ENCODE measurements at regions not wholly inside any gene's neighbourhood (a gene's known extent, or its start where the extent isn't known, plus 50 kb on each side); places are given as distances from the start of the nearest gene placed in this dataset.
A peak's percentile ranks its signal among the peaks of the same experiment; 100 is the strongest.

GRCh38 chr2:150587547-150588505 lies 100.4 kb upstream of the RND3 start:
- TF ChIP-seq ZFP30 (CRISPR knock-in tag; IDR thresholded peaks at IDR 0.05) (no peak), CSDC2 (CRISPR knock-in tag; IDR thresholded peaks at IDR 0.05) (no peak), ZFP3 (CRISPR knock-in tag; IDR thresholded peaks at IDR 0.05) (no peak), SNAI2 (CRISPR knock-in tag; IDR thresholded peaks at IDR 0.05) (no peak), OSR1 (CRISPR knock-in tag; IDR thresholded peaks at IDR 0.05) (no peak), ESRRG (CRISPR knock-in tag; IDR thresholded peaks at IDR 0.05) (no peak)
- TF ChIP-seq, protein P1, sequence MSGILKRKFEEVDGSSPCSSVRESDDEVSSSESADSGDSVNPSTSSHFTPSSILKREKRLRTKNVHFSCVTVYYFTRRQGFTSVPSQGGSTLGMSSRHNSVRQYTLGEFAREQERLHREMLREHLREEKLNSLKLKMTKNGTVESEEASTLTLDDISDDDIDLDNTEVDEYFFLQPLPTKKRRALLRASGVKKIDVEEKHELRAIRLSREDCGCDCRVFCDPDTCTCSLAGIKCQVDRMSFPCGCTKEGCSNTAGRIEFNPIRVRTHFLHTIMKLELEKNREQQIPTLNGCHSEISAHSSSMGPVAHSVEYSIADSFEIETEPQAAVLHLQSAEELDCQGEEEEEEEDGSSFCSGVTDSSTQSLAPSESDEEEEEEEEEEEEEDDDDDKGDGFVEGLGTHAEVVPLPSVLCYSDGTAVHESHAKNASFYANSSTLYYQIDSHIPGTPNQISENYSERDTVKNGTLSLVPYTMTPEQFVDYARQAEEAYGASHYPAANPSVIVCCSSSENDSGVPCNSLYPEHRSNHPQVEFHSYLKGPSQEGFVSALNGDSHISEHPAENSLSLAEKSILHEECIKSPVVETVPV (CRISPR knock-in tag; IDR thresholded peaks at IDR 0.05): no peak

DNA sequence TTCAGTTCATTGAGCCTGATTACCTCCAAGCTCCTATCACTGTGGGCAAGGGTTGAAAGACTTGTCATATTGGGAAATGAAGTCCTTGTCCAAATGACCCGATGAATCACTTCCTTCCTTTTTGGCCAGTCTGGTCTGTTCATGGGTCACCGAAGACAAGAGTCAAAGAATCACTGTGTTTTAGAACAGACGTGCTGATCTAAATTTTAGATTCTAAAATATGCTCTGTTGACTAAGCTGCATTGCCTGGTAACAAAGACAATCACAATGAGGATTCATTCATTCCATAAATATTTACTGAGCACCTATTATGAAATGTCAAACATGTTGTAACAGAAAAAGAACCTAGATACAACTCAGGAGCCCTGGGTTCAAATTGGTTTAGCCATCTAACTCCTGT lies 99.4 kb upstream of the RND3 start:
- ATAC-seq: peak; percentile 52; the same call in 2 of the 3 replicates
- TF ChIP-seq, protein P1 (CRISPR knock-in tag; IDR thresholded peaks at IDR 0.05): no peak
- TF ChIP-seq SNAI2 (CRISPR knock-in tag; IDR thresholded peaks at IDR 0.05) (no peak), ZNF8 (CRISPR knock-in tag; IDR thresholded peaks at IDR 0.05) (no peak), PATZ1 (CRISPR knock-in tag; IDR thresholded peaks at IDR 0.05; ENCODE audit: borderline replicate concordance) (no peak), ZFP3 (CRISPR knock-in tag; IDR thresholded peaks at IDR 0.05) (no peak), RARB (CRISPR knock-in tag; IDR thresholded peaks at IDR 0.05) (no peak), CSDC2 (CRISPR knock-in tag; IDR thresholded peaks at IDR 0.05) (no peak), ZNF565 (CRISPR knock-in tag; conservative IDR thresholded peaks at IDR 0.05; ENCODE audit: low read depth) (no peak), ESRRG (CRISPR knock-in tag; IDR thresholded peaks at IDR 0.05) (no peak), ISL1 (CRISPR knock-in tag; IDR thresholded peaks at IDR 0.05) (no peak), ARNTL (CRISPR knock-in tag; IDR thresholded peaks at IDR 0.05; ENCODE audit: borderline replicate concordance, low read depth) (no peak)
- TF ChIP-seq, protein P2, sequence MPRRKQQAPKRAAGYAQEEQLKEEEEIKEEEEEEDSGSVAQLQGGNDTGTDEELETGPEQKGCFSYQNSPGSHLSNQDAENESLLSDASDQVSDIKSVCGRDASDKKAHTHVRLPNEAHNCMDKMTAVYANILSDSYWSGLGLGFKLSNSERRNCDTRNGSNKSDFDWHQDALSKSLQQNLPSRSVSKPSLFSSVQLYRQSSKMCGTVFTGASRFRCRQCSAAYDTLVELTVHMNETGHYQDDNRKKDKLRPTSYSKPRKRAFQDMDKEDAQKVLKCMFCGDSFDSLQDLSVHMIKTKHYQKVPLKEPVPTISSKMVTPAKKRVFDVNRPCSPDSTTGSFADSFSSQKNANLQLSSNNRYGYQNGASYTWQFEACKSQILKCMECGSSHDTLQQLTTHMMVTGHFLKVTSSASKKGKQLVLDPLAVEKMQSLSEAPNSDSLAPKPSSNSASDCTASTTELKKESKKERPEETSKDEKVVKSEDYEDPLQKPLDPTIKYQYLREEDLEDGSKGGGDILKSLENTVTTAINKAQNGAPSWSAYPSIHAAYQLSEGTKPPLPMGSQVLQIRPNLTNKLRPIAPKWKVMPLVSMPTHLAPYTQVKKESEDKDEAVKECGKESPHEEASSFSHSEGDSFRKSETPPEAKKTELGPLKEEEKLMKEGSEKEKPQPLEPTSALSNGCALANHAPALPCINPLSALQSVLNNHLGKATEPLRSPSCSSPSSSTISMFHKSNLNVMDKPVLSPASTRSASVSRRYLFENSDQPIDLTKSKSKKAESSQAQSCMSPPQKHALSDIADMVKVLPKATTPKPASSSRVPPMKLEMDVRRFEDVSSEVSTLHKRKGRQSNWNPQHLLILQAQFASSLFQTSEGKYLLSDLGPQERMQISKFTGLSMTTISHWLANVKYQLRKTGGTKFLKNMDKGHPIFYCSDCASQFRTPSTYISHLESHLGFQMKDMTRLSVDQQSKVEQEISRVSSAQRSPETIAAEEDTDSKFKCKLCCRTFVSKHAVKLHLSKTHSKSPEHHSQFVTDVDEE (CRISPR knock-in tag; IDR thresholded peaks at IDR 0.05): no peak

More at GRCh38 chr2:150587547-150588505, 100.4 kb upstream of the RND3 start:
- peak; percentile 69 for ATAC-seq

DNA sequence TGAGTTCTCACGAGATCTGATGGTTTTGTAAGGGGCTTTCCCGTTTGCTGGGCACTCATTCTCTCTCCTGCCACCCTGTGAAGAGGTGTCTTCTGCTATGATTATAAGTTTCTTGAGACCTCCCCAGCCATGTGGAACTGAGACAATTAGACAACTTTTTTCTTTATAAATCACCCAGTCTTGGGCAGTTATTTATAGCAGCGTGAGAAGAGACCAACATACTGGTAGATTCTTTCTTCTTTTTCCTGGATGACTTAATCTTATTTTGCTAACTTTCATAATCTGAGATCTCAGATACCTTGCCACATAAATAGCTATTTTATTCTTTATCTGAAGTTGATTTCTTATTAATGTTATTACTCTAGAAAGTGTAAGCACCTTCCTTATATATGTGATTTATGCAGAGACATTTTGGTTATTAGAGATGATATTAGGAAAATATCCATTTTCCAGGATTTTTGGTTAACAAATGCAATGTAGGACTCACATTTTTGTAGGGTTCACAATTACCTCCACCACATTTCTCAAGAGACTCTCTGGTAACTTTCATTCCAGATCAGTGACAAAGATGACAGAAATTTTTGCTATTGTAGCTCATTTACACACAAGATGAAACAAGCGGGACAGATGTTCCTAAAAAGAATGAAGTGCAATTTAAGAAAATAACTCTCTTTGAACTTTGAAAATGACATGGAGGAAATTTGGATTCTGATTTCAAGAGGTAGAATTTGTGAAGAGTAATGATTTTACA lies 97.9 kb upstream of the RND3 start:
- no peak for ATAC-seq
- TF ChIP-seq, protein P2 (CRISPR knock-in tag; IDR thresholded peaks at IDR 0.05): no peak
- TF ChIP-seq ZFP3 (CRISPR knock-in tag; IDR thresholded peaks at IDR 0.05) (no peak), CSDC2 (CRISPR knock-in tag; IDR thresholded peaks at IDR 0.05) (no peak), CREB5 (CRISPR knock-in tag; IDR thresholded peaks at IDR 0.05; ENCODE audit: low read depth) (no peak), TOX (CRISPR knock-in tag; IDR thresholded peaks at IDR 0.05; ENCODE audit: borderline replicate concordance) (no peak), OSR1 (CRISPR knock-in tag; IDR thresholded peaks at IDR 0.05) (no peak), ARNTL (CRISPR knock-in tag; IDR thresholded peaks at IDR 0.05; ENCODE audit: borderline replicate concordance, low read depth) (no peak), ZNF70 (CRISPR knock-in tag; IDR thresholded peaks at IDR 0.05) (no peak), ESRRG (CRISPR knock-in tag; IDR thresholded peaks at IDR 0.05) (no peak), ZNF8 (CRISPR knock-in tag; IDR thresholded peaks at IDR 0.05) (no peak), GLIS3 (CRISPR knock-in tag; IDR thresholded peaks at IDR 0.05) (no peak), ZC3H10 (CRISPR knock-in tag; IDR thresholded peaks at IDR 0.05) (no peak), RARB (CRISPR knock-in tag; IDR thresholded peaks at IDR 0.05) (no peak)
- TF ChIP-seq, protein P3, sequence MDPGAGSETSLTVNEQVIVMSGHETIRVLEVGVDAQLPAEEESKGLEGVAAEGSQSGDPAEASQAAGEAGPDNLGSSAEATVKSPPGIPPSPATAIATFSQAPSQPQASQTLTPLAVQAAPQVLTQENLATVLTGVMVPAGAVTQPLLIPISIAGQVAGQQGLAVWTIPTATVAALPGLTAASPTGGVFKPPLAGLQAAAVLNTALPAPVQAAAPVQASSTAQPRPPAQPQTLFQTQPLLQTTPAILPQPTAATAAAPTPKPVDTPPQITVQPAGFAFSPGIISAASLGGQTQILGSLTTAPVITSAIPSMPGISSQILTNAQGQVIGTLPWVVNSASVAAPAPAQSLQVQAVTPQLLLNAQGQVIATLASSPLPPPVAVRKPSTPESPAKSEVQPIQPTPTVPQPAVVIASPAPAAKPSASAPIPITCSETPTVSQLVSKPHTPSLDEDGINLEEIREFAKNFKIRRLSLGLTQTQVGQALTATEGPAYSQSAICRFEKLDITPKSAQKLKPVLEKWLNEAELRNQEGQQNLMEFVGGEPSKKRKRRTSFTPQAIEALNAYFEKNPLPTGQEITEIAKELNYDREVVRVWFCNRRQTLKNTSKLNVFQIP (CRISPR knock-in tag; IDR thresholded peaks at IDR 0.05; ENCODE audit: borderline replicate concordance, low read depth): no peak
